IMR-90 (cell line): ENCODE measurements at regions not wholly inside any gene's neighbourhood (a gene's known extent, or its start where the extent isn't known, plus 50 kb on each side); places are given as distances from the start of the nearest gene placed in this dataset.
A peak's percentile ranks its signal among the peaks of the same experiment; 100 is the strongest.

Source experiments
- ATAC-seq: fragments of 200-7000 bp; cut with Tn5 transposase; 2 replicates; pipeline ENCODE4 v1.9.1; 2020; ENCODE audit warnings: low read depth, mild to moderate bottlenecking, moderate library complexity
- BruUV-seq: library from RNA; stranded (reverse); fragments of 400-500 nt; replicated peaks from 2 replicates; lab custom pipeline; 2021; lab: Mats Ljungman, UMichigan
- CTCF ChIA-PET: fragments of 300-600 bp; formaldehyde crosslinking; extraction: SDS; loops from one replicate; lab custom pipeline; 2021; ENCODE audit warnings: antibody characterized with exemption; lab: Yijun Ruan, JAX
- POLR2A ChIA-PET: fragments of 300-600 bp; sonication (Branson Sonifier 250); formaldehyde crosslinking; loops from one replicate; lab custom pipeline; 2022; ENCODE audit warnings: antibody characterized with exemption; ENCODE audit not compliant: unreplicated experiment; lab: Charles Lee
- DNase-seq: peaks from one replicate; pipeline ENCODE4 v3.0.0; 2013
- H2AFZ ChIP-seq: replicated peaks from 2 replicates; pipeline ENCODE3; 2013; ENCODE audit warnings: low read length, mild to moderate bottlenecking; ENCODE audit not compliant: poor library complexity
- H2AK5ac ChIP-seq: 2 replicates; pipeline ENCODE4 v1.6.1; 2013; ENCODE audit warnings: low read depth, low read length, inconsistent platforms
- H2AK9ac ChIP-seq: replicated peaks from 2 replicates; pipeline ENCODE3; 2013; ENCODE audit warnings: mild to moderate bottlenecking, low read depth, low read length, moderate library complexity; ENCODE audit not compliant: poor library complexity
- H2BK120ac ChIP-seq: 2 replicates; pipeline ENCODE4 v1.6.1; 2013; ENCODE audit warnings: low read depth, low read length, inconsistent platforms
- H2BK15ac ChIP-seq: 3 replicates; pipeline ENCODE4 v1.6.1; 2013; ENCODE audit warnings: low read depth, low read length, inconsistent platforms
- H2BK20ac ChIP-seq: 2 replicates; pipeline ENCODE4 v1.6.1; 2013; ENCODE audit warnings: low read depth, mild to moderate bottlenecking, inconsistent platforms, low read length, moderate library complexity
- H2BK5ac ChIP-seq: 2 replicates; pipeline ENCODE4 v1.6.1; 2013; ENCODE audit warnings: mild to moderate bottlenecking, low read depth, low read length, inconsistent platforms; ENCODE audit not compliant: poor library complexity, severe bottlenecking
- H3K14ac ChIP-seq: replicated peaks from 2 replicates; pipeline ENCODE4 v1.6.1; 2013; ENCODE audit warnings: low read depth, low read length, inconsistent platforms
- H3K18ac ChIP-seq: 2 replicates; pipeline ENCODE4 v1.6.1; 2013; ENCODE audit warnings: low read depth, low read length, control low read depth
- H3K23ac ChIP-seq: 2 replicates; pipeline ENCODE4 v1.6.1; 2013; ENCODE audit warnings: low read depth, low read length, inconsistent platforms
- H3K27ac ChIP-seq: 2 replicates; pipeline ENCODE4 v1.5.1; 2013; ENCODE audit warnings: mild to moderate bottlenecking, control low read depth, low read length; ENCODE audit not compliant: insufficient read depth
- H3K27me3 ChIP-seq: 2 replicates; pipeline ENCODE4 v1.6.1; 2013; ENCODE audit warnings: low read length; ENCODE audit not compliant: control insufficient read depth, insufficient read depth
- H3K36me3 ChIP-seq: 2 replicates; pipeline ENCODE4 v1.6.1; 2013; ENCODE audit warnings: low read length, mixed read lengths; ENCODE audit not compliant: control insufficient read depth, insufficient read depth
- H3K4ac ChIP-seq: 2 replicates; pipeline ENCODE4 v1.6.1; 2013; ENCODE audit warnings: low read depth, low read length, inconsistent platforms
- H3K4me1 ChIP-seq: 2 replicates; pipeline ENCODE4 v1.6.1; 2013; ENCODE audit warnings: low read length, mixed read lengths; ENCODE audit not compliant: control insufficient read depth, insufficient read depth
- H3K4me2 ChIP-seq: 2 replicates; pipeline ENCODE4 v1.6.1; 2013; ENCODE audit warnings: low read depth, mild to moderate bottlenecking, control low read depth, low read length, moderate library complexity
- H3K4me3 ChIP-seq: 2 replicates; pipeline ENCODE4 v1.5.1; 2013; ENCODE audit warnings: low read depth, mild to moderate bottlenecking, control low read depth, low read length, moderate library complexity; ENCODE audit not compliant: insufficient read depth
- H3K56ac ChIP-seq: 2 replicates; pipeline ENCODE4 v1.6.1; 2013; ENCODE audit warnings: low read length, inconsistent platforms; ENCODE audit not compliant: insufficient read depth; ENCODE audit errors: extremely low read depth
- H3K79me1 ChIP-seq, 2 experiments: 2 replicates each; pipeline ENCODE4 v1.6.1; 2013; ENCODE audit warnings: low read length in 2 of 2, inconsistent platforms in 1 of 2, low read depth in 1 of 2
- H3K9ac ChIP-seq: 2 replicates; pipeline ENCODE4 v1.6.1; 2013; ENCODE audit warnings: low read depth, low read length, control low read depth
- H3K9me1 ChIP-seq: 2 replicates; pipeline ENCODE4 v1.6.1; 2013; ENCODE audit warnings: low read length, inconsistent platforms; ENCODE audit not compliant: insufficient read depth
- H3K9me3 ChIP-seq: 2 replicates; pipeline ENCODE4 v1.6.1; 2013; ENCODE audit warnings: low read length; ENCODE audit not compliant: control insufficient read depth, insufficient read depth
- H4K20me1 ChIP-seq: 2 replicates; pipeline ENCODE4 v1.6.1; 2013; ENCODE audit warnings: low read length, inconsistent platforms; ENCODE audit not compliant: insufficient read depth
- H4K5ac ChIP-seq: 2 replicates; pipeline ENCODE4 v1.6.1; 2013; ENCODE audit warnings: mild to moderate bottlenecking, low read depth, low read length, control low read depth
- H4K8ac ChIP-seq, 2 experiments: 2 replicates each; pipeline ENCODE4 v1.6.1; 2013; ENCODE audit warnings: low read depth in 2 of 2, low read length in 2 of 2, control low read depth in 1 of 2, inconsistent platforms in 1 of 2
- H4K91ac ChIP-seq: 2 replicates; pipeline ENCODE4 v1.6.1; 2013; ENCODE audit warnings: low read depth, low read length, inconsistent platforms; ENCODE audit not compliant: insufficient read depth
- MXI1 ChIP-seq: IDR thresholded peaks from 2 replicates; pipeline ENCODE4 v1.6.1; 2012; ENCODE audit warnings: low read depth, mild to moderate bottlenecking, low read length, moderate library complexity, borderline replicate concordance
- NFE2L2 ChIP-seq: fragments of 150-350 bp; IDR thresholded peaks from 2 replicates; pipeline ENCODE4 v1.6.1; 2016; ENCODE audit warnings: low read depth, mild to moderate bottlenecking, low read length
- RAD21 ChIP-seq: IDR thresholded peaks from 2 replicates; pipeline ENCODE4 v1.6.1; 2012; ENCODE audit warnings: low read length, improper control_type of control experiment
- RFX5 ChIP-seq: IDR thresholded peaks from 2 replicates; pipeline ENCODE4 v1.8.0; 2012; ENCODE audit warnings: low read depth, mild to moderate bottlenecking, low read length, moderate library complexity
- USF2 ChIP-seq: fragments of 150-350 bp; IDR thresholded peaks from 2 replicates; pipeline ENCODE4 v1.6.1; 2017; ENCODE audit warnings: mild to moderate bottlenecking, antibody characterized with exemption, low read length, low read depth
- dilution Hi-C: fragments of 300-500 bp; cut with HindIII; formaldehyde crosslinking; loops from one replicate; pipeline ENCODE4 v1.14.3; 2018; ENCODE audit warnings: low sequenced_read_pairs; ENCODE audit not compliant: unreplicated experiment
- in situ Hi-C: fragments of 300-500 bp; cut with MboI; formaldehyde crosslinking; loops from 3 replicates; pipeline ENCODE4 v1.14.3; 2019; ENCODE audit warnings: low sequenced_read_pairs, inconsistent platforms, mixed read lengths
- intact Hi-C: fragments of 100-400 bp; cut with micrococcal nuclease; formaldehyde crosslinking; loops from 2 replicates; pipeline ENCODE4 v1.10.0; 2022

- Histone ChIP-seq H2BK15ac (no peak overlapping the region), H3K79me1 (no peaks in the 10 kb centered on the region), H2AK5ac (no peak overlapping the region), H3K4me1 (no peaks in the 10 kb centered on the region), H2AK9ac (no peak overlapping the region), H2AFZ (no peak overlapping the region), H3K14ac (no peak overlapping the region), H2BK5ac (no peak overlapping the region), H3K56ac (no peak overlapping the region), H4K20me1 (no peaks in the 10 kb centered on the region), H3K4ac (no peak overlapping the region), H3K9me3 (no peaks in the 10 kb centered on the region), H2BK120ac (no peak overlapping the region), H3K4me3 (no peak overlapping the region), H3K23ac (no peak overlapping the region), H3K9ac (no peak overlapping the region), H4K8ac (no peak overlapping the region), H3K18ac (no peak overlapping the region), H2BK20ac (no peak overlapping the region), H4K5ac (no peak overlapping the region), H3K27ac (no peak overlapping the region), H3K4me2 (no peak overlapping the region), H3K27me3 (no peaks in the 10 kb centered on the region), H3K36me3 (no peaks in the 10 kb centered on the region), H4K91ac (no peak overlapping the region), H3K9me1 (no peaks in the 10 kb centered on the region)
- dilution Hi-C loops (no loop called here), intact Hi-C loops (no loop called here), in situ Hi-C loops (no loop called here)
- ATAC-seq (peak; percentile 61; the same call in 1 of the 2 replicates), DNase-seq (peak; percentile 12)
- TF ChIP-seq MXI1 (no peak), USF2 (no peak), RAD21 (no peak), NFE2L2 (no peak), RFX5 (no peak)
- BruUV-seq: no TSS peak
- ChIA-PET CTCF (interaction anchor here (1.0 kb wide), 1 partner anchor 9 kb away, joined by 3 read pairs; no protein-coding TSS in a partner anchor), POLR2A (no interaction called here)
Observed at GRCh38 chr16:72552654-72553053, 380.7 kb upstream of the PMFBP1 start.
